Osteocyte (in vitro differentiated cells): ENCODE measurements at regions not wholly inside any gene's neighbourhood (a gene's known extent, or its start where the extent isn't known, plus 50 kb on each side); places are given as distances from the start of the nearest gene placed in this dataset.

ENCODE experiments used
- DNase-seq: peaks from one replicate; pipeline ENCODE4 v3.0.0; 2021; ENCODE audit warnings: mixed read lengths; ENCODE audit not compliant: unreplicated experiment; ENCODE audit errors: extremely low spot score
- H3K27ac Mint-ChIP-seq: one replicate; pipeline ENCODE4 v1.8.0; 2021; ENCODE audit warnings: mild to moderate bottlenecking, mixed read lengths; ENCODE audit not compliant: unreplicated experiment
- H3K27me3 Mint-ChIP-seq: one replicate; pipeline ENCODE4 v1.8.0; 2021; ENCODE audit warnings: mixed read lengths; ENCODE audit not compliant: unreplicated experiment
- H3K36me3 Mint-ChIP-seq: one replicate; pipeline ENCODE4 v1.8.0; 2021; ENCODE audit warnings: mixed read lengths; ENCODE audit not compliant: unreplicated experiment
- H3K4me1 Mint-ChIP-seq: one replicate; pipeline ENCODE4 v1.8.0; 2021; ENCODE audit warnings: mixed read lengths; ENCODE audit not compliant: unreplicated experiment
- H3K4me3 Mint-ChIP-seq: one replicate; pipeline ENCODE4 v1.8.0; 2021; ENCODE audit warnings: mild to moderate bottlenecking, moderate library complexity, mixed read lengths; ENCODE audit not compliant: unreplicated experiment
- H3K9me3 Mint-ChIP-seq: one replicate; pipeline ENCODE4 v1.8.0; 2021; ENCODE audit warnings: mixed read lengths; ENCODE audit not compliant: unreplicated experiment
- TF ChIP-seq, protein P1 (sequence below): fragments of 200-600 bp; sonication (generic); IDR thresholded peaks from 2 replicates; pipeline ENCODE4 v1.5.0; 2021; ENCODE audit warnings: antibody characterized with exemption, mild to moderate bottlenecking, moderate library complexity

- H3K4me3 Mint-ChIP-seq, result no peak overlapping the region
- TF ChIP-seq, protein P1, sequence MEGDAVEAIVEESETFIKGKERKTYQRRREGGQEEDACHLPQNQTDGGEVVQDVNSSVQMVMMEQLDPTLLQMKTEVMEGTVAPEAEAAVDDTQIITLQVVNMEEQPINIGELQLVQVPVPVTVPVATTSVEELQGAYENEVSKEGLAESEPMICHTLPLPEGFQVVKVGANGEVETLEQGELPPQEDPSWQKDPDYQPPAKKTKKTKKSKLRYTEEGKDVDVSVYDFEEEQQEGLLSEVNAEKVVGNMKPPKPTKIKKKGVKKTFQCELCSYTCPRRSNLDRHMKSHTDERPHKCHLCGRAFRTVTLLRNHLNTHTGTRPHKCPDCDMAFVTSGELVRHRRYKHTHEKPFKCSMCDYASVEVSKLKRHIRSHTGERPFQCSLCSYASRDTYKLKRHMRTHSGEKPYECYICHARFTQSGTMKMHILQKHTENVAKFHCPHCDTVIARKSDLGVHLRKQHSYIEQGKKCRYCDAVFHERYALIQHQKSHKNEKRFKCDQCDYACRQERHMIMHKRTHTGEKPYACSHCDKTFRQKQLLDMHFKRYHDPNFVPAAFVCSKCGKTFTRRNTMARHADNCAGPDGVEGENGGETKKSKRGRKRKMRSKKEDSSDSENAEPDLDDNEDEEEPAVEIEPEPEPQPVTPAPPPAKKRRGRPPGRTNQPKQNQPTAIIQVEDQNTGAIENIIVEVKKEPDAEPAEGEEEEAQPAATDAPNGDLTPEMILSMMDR, result no peak
- peaks cover 5% of the 10 kb centered on the region for H3K9me3 Mint-ChIP-seq
- H3K4me1 Mint-ChIP-seq, result no peaks in the 10 kb centered on the region
- no peaks in the 10 kb centered on the region for H3K27me3 Mint-ChIP-seq
- no peak for DNase-seq
- no peaks in the 10 kb centered on the region for H3K36me3 Mint-ChIP-seq
- no peak overlapping the region for H3K27ac Mint-ChIP-seq
Observed at GRCh38 chr9:119758241-119758640, 389.0 kb upstream of the BRINP1 start.

- H3K4me1 Mint-ChIP-seq, result no peaks in the 10 kb centered on the region
- no peaks in the 10 kb centered on the region for H3K27me3 Mint-ChIP-seq
- no peaks in the 10 kb centered on the region for H3K36me3 Mint-ChIP-seq
- TF ChIP-seq, protein P1, result no peak
- H3K27ac Mint-ChIP-seq, result no peak overlapping the region
- no peak overlapping the region for H3K4me3 Mint-ChIP-seq
- no peak for DNase-seq
- H3K9me3 Mint-ChIP-seq, result peaks cover 33% of the 10 kb centered on the region
Observed at GRCh38 chr9:119739476-119739875, 370.2 kb upstream of the BRINP1 start.

DNA sequence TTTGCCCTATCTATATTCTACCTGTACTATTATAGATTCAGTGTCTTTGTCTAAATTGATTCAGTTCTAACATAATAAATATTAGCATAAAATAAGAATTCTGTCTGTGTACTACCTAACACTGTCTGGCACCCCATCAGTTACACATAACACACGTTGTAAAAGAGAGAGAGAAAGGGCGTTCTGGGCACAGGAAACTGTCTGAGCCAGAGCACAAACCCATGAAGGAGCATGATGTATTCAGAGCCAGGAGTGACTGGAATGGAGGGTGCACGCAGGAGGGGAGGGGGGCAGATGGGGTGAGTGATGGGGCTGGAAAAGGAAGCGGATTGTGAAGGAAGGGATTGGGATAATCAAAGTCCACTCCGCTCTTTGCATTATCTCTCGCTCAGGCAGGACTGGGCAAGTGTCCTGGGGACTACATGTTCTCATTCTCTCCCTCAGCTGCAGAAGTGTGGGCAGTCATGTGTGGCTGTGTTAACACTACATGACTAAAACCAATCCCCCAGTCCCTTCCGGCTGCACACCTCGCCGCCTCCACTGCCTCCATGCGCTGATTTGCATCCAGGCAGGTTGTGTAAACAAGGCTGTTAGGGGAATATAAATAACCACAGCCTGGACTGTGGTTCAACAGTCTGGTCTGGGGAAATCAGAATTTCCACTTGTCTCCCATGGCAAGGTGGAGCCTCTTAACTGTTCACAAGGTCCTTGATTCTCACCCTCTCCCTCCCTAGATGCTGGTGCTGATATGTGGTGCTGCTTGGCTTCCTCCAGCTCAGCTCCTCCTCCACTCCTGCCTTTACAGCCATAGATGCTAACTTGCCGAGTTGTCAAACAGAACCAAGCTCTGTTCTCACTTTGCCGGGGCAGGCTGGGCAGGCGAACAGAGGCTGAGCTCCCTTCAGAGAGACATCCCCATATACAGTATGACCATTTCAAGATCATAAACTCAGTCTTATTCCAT, 367.5 kb upstream of the BRINP1 start:
- Mint-ChIP-seq H3K9me3 (peaks cover 33% of the 10 kb centered on the region), H3K27ac (no peak overlapping the region), H3K4me1 (no peaks in the 10 kb centered on the region), H3K27me3 (no peaks in the 10 kb centered on the region), H3K36me3 (no peaks in the 10 kb centered on the region), H3K4me3 (no peak overlapping the region)
- DNase-seq, result no peak
- TF ChIP-seq, protein P1, result no peak

DNA sequence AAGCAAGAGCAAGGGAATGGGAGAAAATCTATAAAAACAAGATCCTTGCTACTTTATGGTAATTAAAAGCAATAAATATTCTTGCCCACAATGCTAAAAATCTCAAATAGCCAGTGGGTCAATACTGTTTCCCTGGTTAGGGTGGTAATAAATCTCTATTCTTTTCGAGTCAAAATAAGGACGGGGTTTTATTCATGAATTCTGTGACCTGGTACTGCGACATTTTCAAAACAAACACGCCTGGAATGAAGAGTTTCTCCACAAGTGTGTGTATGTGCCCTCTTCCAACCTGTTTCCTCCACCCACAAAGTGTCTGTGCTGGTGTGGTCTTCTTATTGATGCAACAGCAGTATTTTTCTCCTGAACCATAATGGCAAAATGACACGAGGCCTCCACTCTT, 358.8 kb upstream of the BRINP1 start:
- Mint-ChIP-seq H3K9me3 (peaks cover 16% of the 10 kb centered on the region), H3K27me3 (no peaks in the 10 kb centered on the region)

GRCh38 chr9:119726035-119726434, 356.8 kb upstream of the BRINP1 start:
- TF ChIP-seq, protein P1, result no peak
- Mint-ChIP-seq H3K9me3 (peaks cover 4% of the 10 kb centered on the region), H3K27ac (no peak overlapping the region), H3K4me3 (no peak overlapping the region), H3K36me3 (no peaks in the 10 kb centered on the region), H3K27me3 (no peaks in the 10 kb centered on the region), H3K4me1 (no peaks in the 10 kb centered on the region)
- DNase-seq, result no peak

More for the DNA sequence above, 358.8 kb upstream of the BRINP1 start:
- Mint-ChIP-seq H3K36me3 (no peaks in the 10 kb centered on the region), H3K27ac (no peak overlapping the region), H3K4me1 (no peaks in the 10 kb centered on the region), H3K4me3 (no peak overlapping the region)
- TF ChIP-seq, protein P1, result no peak
- DNase-seq, result no peak
